HG02943 (cell line): ENCODE measurements at regions not wholly inside any gene's neighbourhood (a gene's known extent, or its start where the extent isn't known, plus 50 kb on each side); places are given as distances from the start of the nearest gene placed in this dataset.
"Not testable (repeated sequence)": the region's sequence is repeated elsewhere in the genome, so short reads cannot be mapped to it uniquely, and the experiment has no call there.

Experiments used
- ATAC-seq: cut with Tn5 transposase; IDR thresholded peaks from one replicate; pipeline ENCODE4 v1.9.1; 2021; ENCODE audit warnings: mild to moderate bottlenecking, low read depth, moderate library complexity; ENCODE audit not compliant: unreplicated experiment

- ATAC-seq, result not testable (repeated sequence)
These were observed 84.3 kb downstream of the IRS2 start for GRCh38 chr13:109702030-109702597.

- no peak for ATAC-seq
These were observed 86.2 kb downstream of the IRS2 start for GRCh38 chr13:109700176-109700575.

DNA sequence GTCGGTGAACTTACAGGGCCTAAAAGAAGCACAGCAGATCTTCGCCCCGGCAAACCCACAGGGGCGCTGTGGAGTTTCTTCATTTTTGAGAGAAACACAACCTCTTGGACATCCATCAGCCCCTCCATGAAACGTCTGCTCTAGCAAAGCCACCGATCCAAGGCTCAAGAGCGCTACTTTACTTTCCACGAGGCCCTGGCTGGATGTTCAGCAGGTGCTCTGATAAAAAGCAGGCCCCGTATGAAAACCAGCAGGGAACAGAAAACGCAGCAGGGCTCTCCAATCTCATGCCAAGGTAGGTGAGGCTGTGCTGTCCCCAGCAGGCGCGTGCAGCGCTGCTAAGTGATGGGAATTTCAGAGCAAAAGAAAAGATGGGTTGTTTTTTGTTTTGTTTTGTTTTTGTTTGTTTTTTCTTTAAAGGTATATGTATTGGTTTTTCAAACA, 86.7 kb downstream of the IRS2 start:
- no peak for ATAC-seq

DNA sequence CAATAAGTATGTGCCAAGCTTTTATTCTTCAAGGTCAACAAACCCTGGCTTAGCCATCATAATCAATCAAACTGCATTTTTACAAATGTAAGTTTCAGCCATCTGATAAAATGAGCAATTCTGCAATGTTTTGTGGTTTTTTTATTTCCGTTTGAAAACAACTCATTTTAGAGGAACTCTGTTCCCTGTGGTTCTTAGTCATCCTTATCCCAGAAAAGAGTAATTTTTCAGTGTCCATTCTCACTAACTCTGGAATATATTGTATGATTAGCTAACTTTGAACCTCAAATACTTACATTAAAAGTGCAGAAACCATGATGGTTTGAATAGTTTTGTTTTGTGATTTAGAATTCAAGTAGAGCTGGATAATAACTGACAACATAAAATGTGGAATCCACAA, 87.6 kb downstream of the IRS2 start:
- no peak for ATAC-seq

GRCh38 chr13:109697936-109698335, 88.4 kb downstream of the IRS2 start:
- no peak for ATAC-seq

DNA sequence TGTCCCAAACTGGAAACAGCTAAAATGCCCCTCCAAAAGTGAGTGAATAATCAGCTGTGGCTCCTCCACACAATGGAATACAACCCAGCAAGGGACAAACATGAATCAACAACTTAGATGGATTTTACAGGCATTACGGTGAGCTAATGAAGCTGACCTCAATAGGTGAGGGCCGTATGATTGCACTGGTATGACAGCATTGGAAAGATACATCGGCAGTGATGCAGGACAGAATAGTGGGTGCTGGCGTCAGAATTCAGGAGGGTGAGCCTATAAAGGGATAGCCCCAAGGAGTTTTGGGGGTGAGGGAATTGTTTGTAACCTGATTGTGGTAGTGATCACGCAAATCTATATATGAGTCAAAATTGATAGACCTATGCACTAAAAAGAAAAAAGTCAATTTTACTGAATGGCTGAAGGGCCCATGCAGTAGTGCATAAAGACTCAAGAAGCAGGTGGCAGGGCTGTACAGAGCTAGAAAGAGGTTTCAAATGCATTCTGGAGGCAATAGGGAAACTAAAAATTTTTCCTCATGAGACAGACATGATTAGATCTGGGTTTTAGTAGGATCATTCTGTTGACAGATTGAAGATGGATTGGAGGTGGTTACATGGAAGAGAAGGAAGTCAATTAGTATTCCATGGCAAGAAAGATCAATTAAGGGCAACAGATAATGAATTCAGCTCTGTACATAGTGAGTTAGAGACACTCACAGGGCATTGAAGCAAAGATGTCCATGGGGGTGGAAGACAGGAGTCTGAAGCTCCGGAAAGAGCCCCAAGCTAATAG, 90.8 kb downstream of the IRS2 start:
- no peak for ATAC-seq

DNA sequence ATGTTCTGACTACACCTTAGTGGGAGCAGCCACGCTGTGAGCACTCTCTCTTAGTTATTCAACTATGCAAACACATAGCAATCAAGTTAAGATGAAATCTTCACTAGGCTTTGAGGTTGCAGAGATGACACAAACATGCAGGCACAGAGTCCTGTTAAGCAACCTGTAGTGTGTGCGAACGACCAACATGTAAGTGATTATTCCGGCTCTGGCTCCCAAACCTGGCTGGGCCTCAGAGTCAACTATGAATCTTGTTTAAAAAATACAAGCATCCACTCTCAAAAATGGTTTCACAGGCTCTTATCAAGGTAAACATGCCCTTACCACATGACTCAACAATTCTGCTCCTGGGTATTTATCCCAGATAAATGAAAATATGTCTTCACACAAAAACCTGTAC, 91.4 kb downstream of the IRS2 start:
- ATAC-seq, result no peak

DNA sequence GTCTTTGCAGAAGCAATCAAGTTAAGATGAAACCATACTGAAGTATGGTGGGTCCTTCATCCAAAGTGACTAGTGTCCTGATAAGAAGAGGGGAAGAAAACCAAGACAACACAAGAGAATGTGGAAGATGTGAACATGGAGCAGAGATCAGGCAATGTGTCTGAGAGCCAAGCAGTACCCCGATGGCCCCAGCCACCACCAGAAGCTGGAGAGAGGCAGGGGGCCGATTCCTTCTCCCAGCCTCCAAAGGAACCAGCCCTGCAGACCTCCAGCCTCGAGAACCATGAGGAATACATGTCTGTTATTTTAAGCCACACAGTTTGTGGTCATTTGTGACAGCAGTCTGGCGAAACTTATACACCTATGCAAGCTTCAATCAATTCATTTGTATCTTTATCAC, 93.2 kb downstream of the IRS2 start:
- ATAC-seq, result no peak

GRCh38 chr13:109691689-109692088, 94.7 kb downstream of the IRS2 start:
- ATAC-seq, result no peak

- no peak for ATAC-seq
These were observed 98.6 kb downstream of the IRS2 start for GRCh38 chr13:109687559-109688448.

GRCh38 chr13:109685203-109685602, 101.2 kb downstream of the IRS2 start:
- no peak for ATAC-seq

GRCh38 chr13:109684824-109685202, 101.6 kb downstream of the IRS2 start:
- no peak for ATAC-seq

DNA sequence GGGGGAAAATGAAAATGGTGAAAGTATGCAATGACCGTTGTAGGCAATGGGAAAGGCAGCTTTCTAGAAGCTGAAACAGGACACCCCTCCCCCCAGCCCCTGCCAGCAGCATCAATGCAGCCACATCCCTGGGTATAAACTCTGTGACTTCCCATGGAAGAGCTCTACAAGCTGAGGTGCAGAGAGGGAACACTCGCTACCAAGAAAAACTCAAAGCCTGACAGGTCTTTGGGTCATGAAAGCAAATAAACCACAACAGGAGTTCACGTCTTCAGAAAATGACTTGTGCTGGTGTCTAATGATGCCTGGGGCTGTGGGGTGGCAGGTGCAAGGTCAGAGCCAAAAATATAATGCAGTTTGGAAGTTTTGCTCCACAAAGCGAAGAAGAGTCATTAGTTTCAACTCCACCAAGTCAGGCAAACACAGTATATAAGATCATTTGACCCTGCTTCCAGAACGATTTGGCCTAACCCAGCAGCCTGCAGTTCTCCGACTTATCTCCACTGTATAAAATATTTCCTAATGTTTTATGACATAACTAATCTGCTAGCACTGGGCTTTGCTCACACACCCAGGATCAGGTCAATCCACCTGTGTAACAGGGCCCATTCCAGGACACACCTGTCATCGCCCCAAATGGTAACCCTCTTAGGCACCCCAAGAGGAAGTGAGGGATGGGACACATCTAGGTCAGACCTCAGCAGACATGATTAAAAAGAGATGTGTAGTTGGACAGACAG, 102.1 kb downstream of the IRS2 start:
- no peak for ATAC-seq

DNA sequence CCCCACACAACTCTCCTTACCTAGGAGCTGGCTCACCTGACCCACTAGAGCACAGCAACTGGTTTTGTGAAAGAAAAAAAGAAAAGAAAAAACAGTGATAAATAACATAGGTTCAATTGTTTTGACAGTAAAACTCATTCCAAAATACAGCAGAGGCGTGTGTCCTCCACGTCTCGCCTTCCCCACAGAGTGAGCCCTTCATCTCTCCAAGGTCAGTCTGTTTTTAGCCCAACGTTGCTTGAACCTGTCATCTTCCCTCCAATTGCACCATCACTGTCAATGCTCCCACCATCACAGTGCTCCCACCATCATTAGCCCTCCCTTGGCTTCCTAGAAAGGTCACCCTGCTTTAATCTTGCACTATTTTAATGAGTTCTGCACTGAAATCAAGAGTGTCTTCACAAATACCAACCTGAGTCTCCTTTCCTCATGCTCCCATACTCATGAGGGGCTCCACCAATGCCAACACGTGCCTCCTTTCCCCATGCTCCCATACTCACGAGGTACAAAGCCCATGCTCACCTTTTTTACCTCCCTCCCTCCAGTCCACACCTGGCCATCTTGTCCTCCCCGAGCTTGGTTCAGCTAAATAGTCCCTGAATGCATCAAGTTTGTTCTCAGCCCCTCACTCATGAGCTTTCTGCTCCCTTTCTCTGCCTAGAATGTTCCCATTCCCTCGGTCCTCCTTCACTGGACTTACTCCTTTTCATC, 103.7 kb downstream of the IRS2 start:
- no peak for ATAC-seq

DNA sequence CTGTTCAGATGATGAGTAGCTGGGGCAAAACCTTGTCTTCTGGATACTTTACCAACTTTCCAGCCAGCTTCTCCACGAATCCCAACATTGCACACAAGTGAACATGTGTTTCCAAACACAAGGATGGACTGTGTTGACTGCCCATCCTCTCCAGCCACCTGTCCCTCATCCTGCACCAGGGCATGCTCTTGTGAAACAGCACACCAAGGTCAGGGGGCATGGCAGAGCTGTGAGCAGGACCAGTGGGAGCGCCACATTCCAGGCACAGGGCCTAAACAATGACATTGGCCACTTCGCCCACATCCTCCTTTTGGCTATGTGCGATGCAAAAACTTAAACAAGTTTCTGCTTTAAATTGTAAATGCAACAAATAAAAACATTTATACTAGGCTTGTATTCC, 105.5 kb downstream of the IRS2 start:
- no peak for ATAC-seq

GRCh38 chr13:109680288-109680687, 106.1 kb downstream of the IRS2 start:
- no peak for ATAC-seq

DNA sequence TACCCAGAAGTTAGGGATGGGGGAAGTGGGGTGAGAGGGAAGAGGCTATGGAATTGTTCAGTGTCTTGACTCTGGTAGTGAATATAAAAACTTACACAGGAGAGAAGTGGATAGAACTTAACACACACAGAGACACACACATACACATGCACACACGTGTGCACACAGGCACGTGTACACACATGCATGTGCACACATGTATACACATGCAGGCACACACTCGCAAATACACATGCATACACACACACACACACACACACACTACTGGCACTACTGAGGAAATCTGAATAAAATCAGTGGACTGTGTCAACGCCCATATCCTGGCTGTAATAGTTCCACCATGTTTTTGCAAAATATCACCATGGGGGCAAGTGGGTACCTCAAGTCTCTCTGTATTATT, 107.9 kb downstream of the IRS2 start:
- ATAC-seq, result no peak

- no peak for ATAC-seq
These were observed 109.2 kb downstream of the IRS2 start for GRCh38 chr13:109677206-109677605.

- no peak for ATAC-seq
These were observed 112.9 kb downstream of the IRS2 start for GRCh38 chr13:109673477-109673876.

- ATAC-seq, result no peak
These were observed 113.8 kb downstream of the IRS2 start for GRCh38 chr13:109672545-109672944.
